Calu3 (cell line): ENCODE measurements at regions not wholly inside any gene's neighbourhood (a gene's known extent, or its start where the extent isn't known, plus 50 kb on each side); places are given as distances from the start of the nearest gene placed in this dataset.

ENCODE experiments used
- BruUV-seq: library from RNA; stranded (reverse); fragments of 400-500 nt; replicated peaks from 2 replicates; lab custom pipeline; 2021; lab: Mats Ljungman, UMichigan
- CTCF ChIA-PET: fragments of 300-600 bp; sonication (Branson Sonifier 250); formaldehyde crosslinking; loops from one replicate; lab custom pipeline; 2022; ENCODE audit warnings: antibody characterized with exemption; lab: Charles Lee
- DNase-seq: peaks from one replicate; pipeline ENCODE4 v3.0.0; 2022
- H3K27ac Mint-ChIP-seq: one replicate; pipeline ENCODE4 v1.8.0; 2022; ENCODE audit warnings: mixed read lengths; ENCODE audit not compliant: unreplicated experiment
- H3K27me3 Mint-ChIP-seq: one replicate; pipeline ENCODE4 v1.8.0; 2022; ENCODE audit warnings: mixed read lengths; ENCODE audit not compliant: unreplicated experiment
- H3K36me3 Mint-ChIP-seq: one replicate; pipeline ENCODE4 v1.8.0; 2022; ENCODE audit warnings: mild to moderate bottlenecking, moderate library complexity, mixed read lengths; ENCODE audit not compliant: insufficient read depth, unreplicated experiment
- H3K4me1 Mint-ChIP-seq: one replicate; pipeline ENCODE4 v1.8.0; 2022; ENCODE audit warnings: mild to moderate bottlenecking, low read depth, mixed read lengths; ENCODE audit not compliant: unreplicated experiment
- H3K4me3 Mint-ChIP-seq: one replicate; pipeline ENCODE4 v1.8.0; 2022; ENCODE audit warnings: mild to moderate bottlenecking, low read depth, moderate library complexity, mixed read lengths; ENCODE audit not compliant: unreplicated experiment
- H3K9me3 Mint-ChIP-seq: one replicate; pipeline ENCODE4 v1.8.0; 2022; ENCODE audit warnings: low read depth, mixed read lengths; ENCODE audit not compliant: unreplicated experiment
- intact Hi-C: fragments of 100-400 bp; cut with micrococcal nuclease; formaldehyde crosslinking; loops from one replicate; pipeline ENCODE4 v1.10.0; 2022; ENCODE audit not compliant: unreplicated experiment
- TF ChIP-seq, protein P1 (sequence below): fragments of 200-600 bp; IDR thresholded peaks from one replicate; pipeline ENCODE4 v1.8.0; 2022; ENCODE audit warnings: antibody characterized with exemption; ENCODE audit not compliant: unreplicated experiment

DNA sequence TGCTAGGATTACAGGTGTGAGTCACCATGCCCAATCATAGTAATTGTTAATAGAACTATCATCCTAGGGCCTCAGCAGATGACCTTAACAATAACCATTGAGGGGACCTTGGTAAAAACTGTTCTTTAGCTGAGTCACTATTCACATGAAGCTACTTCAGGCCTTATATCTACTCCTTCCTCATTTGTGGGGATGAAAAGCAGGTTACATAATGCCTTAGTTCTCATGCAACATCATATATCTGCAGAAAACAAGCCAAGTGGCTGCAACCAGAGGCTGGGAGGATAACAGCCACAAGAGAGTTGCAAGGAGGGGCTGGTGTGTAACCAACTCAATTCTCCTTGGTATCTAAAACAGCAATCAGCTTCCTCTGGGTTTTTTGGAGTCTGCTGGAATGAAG lies 445.4 kb downstream of the NBAS start:
- H3K36me3 Mint-ChIP-seq, result no peaks in the 10 kb centered on the region
- DNase-seq, result no peak
- TF ChIP-seq, protein P1, sequence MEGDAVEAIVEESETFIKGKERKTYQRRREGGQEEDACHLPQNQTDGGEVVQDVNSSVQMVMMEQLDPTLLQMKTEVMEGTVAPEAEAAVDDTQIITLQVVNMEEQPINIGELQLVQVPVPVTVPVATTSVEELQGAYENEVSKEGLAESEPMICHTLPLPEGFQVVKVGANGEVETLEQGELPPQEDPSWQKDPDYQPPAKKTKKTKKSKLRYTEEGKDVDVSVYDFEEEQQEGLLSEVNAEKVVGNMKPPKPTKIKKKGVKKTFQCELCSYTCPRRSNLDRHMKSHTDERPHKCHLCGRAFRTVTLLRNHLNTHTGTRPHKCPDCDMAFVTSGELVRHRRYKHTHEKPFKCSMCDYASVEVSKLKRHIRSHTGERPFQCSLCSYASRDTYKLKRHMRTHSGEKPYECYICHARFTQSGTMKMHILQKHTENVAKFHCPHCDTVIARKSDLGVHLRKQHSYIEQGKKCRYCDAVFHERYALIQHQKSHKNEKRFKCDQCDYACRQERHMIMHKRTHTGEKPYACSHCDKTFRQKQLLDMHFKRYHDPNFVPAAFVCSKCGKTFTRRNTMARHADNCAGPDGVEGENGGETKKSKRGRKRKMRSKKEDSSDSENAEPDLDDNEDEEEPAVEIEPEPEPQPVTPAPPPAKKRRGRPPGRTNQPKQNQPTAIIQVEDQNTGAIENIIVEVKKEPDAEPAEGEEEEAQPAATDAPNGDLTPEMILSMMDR, result no peak
- H3K4me3 Mint-ChIP-seq, result no peak overlapping the region
- no peaks in the 10 kb centered on the region for H3K27me3 Mint-ChIP-seq
- no peaks in the 10 kb centered on the region for H3K4me1 Mint-ChIP-seq
- intact Hi-C loops, result no loop called here
- BruUV-seq, result no TSS peak
- peaks cover 4% of the 10 kb centered on the region for H3K9me3 Mint-ChIP-seq
- no peak overlapping the region for H3K27ac Mint-ChIP-seq
- CTCF ChIA-PET, result no interaction called here

DNA sequence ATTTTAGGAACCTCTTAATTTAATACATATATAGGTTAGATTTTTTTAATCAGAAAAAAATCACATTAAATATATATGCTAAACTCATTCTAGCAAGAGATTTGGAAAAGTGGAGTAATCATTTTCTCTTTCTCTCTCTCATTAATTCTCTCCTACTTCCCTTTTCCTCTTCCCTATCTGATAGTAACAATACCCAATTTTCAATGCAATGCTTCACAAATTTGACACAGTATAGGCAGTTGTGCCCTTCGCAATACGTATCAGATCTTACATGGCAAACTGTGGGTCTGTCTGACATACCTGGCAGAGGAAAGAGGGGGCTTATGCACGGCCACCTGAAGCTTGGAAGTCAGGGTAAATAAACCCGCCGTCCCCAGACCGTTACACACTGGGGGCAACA lies 444.3 kb downstream of the NBAS start:
- intact Hi-C loops, result no loop called here
- Mint-ChIP-seq H3K27ac (no peak overlapping the region), H3K36me3 (no peaks in the 10 kb centered on the region), H3K27me3 (no peaks in the 10 kb centered on the region), H3K4me1 (no peaks in the 10 kb centered on the region), H3K4me3 (no peak overlapping the region), H3K9me3 (peaks cover 6% of the 10 kb centered on the region)
- DNase-seq, result no peak
- CTCF ChIA-PET, result no interaction called here
- no TSS peak for BruUV-seq
- TF ChIP-seq, protein P1, result no peak
